PC-9 (cell line): ENCODE measurements at regions not wholly inside any gene's neighbourhood (a gene's known extent, or its start where the extent isn't known, plus 50 kb on each side); places are given as distances from the start of the nearest gene placed in this dataset.

ENCODE experiments used
- BruUV-seq: library from RNA; stranded (reverse); fragments of 400-500 nt; replicated peaks from 2 replicates; lab custom pipeline; 2021; lab: Mats Ljungman, UMichigan
- CTCF ChIA-PET: fragments of 300-600 bp; sonication (Branson Sonifier 250); formaldehyde crosslinking; loops from one replicate; lab custom pipeline; 2022; ENCODE audit warnings: antibody characterized with exemption; lab: Charles Lee
- POLR2A ChIA-PET: fragments of 300-600 bp; sonication (Branson Sonifier 250); formaldehyde crosslinking; loops from one replicate; lab custom pipeline; 2022; ENCODE audit warnings: antibody characterized with exemption; ENCODE audit not compliant: unreplicated experiment; lab: Charles Lee
- DNase-seq, 2 experiments: peaks; one replicate each; pipeline versions ENCODE4 v3.0.0 to v3.0.0-alpha.2; 2015 to 2022; ENCODE audit warnings: mixed read lengths in 1 of 2
- H2AFZ ChIP-seq: fragments of 200-600 bp; sonication (generic); 2 replicates; pipeline ENCODE4 v1.8.1; 2017; ENCODE audit warnings: antibody characterized with exemption
- H3F3A ChIP-seq: fragments of 200-600 bp; sonication (generic); 2 replicates; pipeline ENCODE4 v1.8.1; 2017; ENCODE audit warnings: antibody characterized with exemption, mild to moderate bottlenecking, low read depth; ENCODE audit not compliant: insufficient read depth
- H3K27ac ChIP-seq: fragments of 200-600 bp; sonication (generic); 2 replicates; pipeline ENCODE4 v1.6.1; 2016; ENCODE audit warnings: mixed run types
- H3K27me3 ChIP-seq: fragments of 200-600 bp; sonication (generic); 2 replicates; pipeline ENCODE4 v1.6.1; 2016; ENCODE audit warnings: low read depth, mixed run types; ENCODE audit not compliant: insufficient read depth
- H3K36me3 ChIP-seq: fragments of 200-600 bp; sonication (generic); 2 replicates; pipeline ENCODE4 v1.6.1; 2016; ENCODE audit warnings: low read depth, mixed run types
- H3K4me1 ChIP-seq: fragments of 200-600 bp; sonication (generic); replicated peaks from 2 replicates; pipeline ENCODE4 v1.6.1; 2016; ENCODE audit warnings: mixed run types; ENCODE audit not compliant: insufficient read depth
- H3K4me2 ChIP-seq: fragments of 200-600 bp; sonication (generic); 2 replicates; pipeline ENCODE4 v1.6.1; 2017; ENCODE audit warnings: mixed run types
- H3K4me3 ChIP-seq: fragments of 200-600 bp; sonication (generic); 2 replicates; pipeline ENCODE4 v1.6.1; 2016; ENCODE audit warnings: mixed run types
- H3K79me2 ChIP-seq: fragments of 200-600 bp; sonication (generic); 2 replicates; pipeline ENCODE4 v1.6.1; 2017; ENCODE audit warnings: low read depth, mixed run types
- H3K9me2 ChIP-seq: fragments of 200-600 bp; sonication (generic); 2 replicates; pipeline ENCODE4 v1.8.1; 2017; ENCODE audit warnings: mild to moderate bottlenecking; ENCODE audit not compliant: insufficient read depth
- H3K9me3 ChIP-seq: fragments of 200-600 bp; sonication (generic); 2 replicates; pipeline ENCODE4 v1.8.1; 2016; ENCODE audit warnings: low read depth; ENCODE audit not compliant: insufficient read depth
- H4K20me1 ChIP-seq: fragments of 200-600 bp; sonication (generic); 2 replicates; pipeline ENCODE4 v1.8.1; 2017; ENCODE audit not compliant: insufficient read depth
- EZH2 ChIP-seq: fragments of 200-600 bp; sonication (generic); IDR thresholded peaks from 2 replicates; pipeline ENCODE4 v1.8.0; 2017; ENCODE audit warnings: antibody characterized with exemption, low read depth
- intact Hi-C: fragments of 100-400 bp; cut with micrococcal nuclease; formaldehyde crosslinking; loops from one replicate; pipeline ENCODE4 v1.10.0; 2022; ENCODE audit not compliant: unreplicated experiment
- TF ChIP-seq, protein P1 (sequence below): fragments of 200-600 bp; sonication (generic); conservative IDR thresholded peaks from 2 replicates; pipeline ENCODE4 v1.6.1; 2017; ENCODE audit warnings: mixed run types, antibody characterized with exemption, mild to moderate bottlenecking, moderate library complexity

GRCh38 chr15:29465816-29466215 is 196.2 kb upstream of the NSMCE3 start:
- Histone ChIP-seq H3K4me2 (no peak overlapping the region), H3K79me2 (no peaks in the 10 kb centered on the region), H3K27me3 (peaks cover 16% of the 10 kb centered on the region), H3K9me2 (no peaks in the 10 kb centered on the region), H3K36me3 (no peaks in the 10 kb centered on the region), H3K4me1 (no peaks in the 10 kb centered on the region), H3K4me3 (no peak overlapping the region), H4K20me1 (no peaks in the 10 kb centered on the region), H3K9me3 (no peaks in the 10 kb centered on the region), H3K27ac (no peak overlapping the region), H2AFZ (no peak overlapping the region), H3F3A (no peaks in the 10 kb centered on the region)
- BruUV-seq, result no TSS peak
- intact Hi-C loops, result no loop called here
- DNase-seq, result no peak
- POLR2A ChIA-PET, result no interaction called here
- CTCF ChIA-PET, result no interaction called here
- TF ChIP-seq EZH2, result no peak
- TF ChIP-seq, protein P1, sequence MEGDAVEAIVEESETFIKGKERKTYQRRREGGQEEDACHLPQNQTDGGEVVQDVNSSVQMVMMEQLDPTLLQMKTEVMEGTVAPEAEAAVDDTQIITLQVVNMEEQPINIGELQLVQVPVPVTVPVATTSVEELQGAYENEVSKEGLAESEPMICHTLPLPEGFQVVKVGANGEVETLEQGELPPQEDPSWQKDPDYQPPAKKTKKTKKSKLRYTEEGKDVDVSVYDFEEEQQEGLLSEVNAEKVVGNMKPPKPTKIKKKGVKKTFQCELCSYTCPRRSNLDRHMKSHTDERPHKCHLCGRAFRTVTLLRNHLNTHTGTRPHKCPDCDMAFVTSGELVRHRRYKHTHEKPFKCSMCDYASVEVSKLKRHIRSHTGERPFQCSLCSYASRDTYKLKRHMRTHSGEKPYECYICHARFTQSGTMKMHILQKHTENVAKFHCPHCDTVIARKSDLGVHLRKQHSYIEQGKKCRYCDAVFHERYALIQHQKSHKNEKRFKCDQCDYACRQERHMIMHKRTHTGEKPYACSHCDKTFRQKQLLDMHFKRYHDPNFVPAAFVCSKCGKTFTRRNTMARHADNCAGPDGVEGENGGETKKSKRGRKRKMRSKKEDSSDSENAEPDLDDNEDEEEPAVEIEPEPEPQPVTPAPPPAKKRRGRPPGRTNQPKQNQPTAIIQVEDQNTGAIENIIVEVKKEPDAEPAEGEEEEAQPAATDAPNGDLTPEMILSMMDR, result no peak

- Histone ChIP-seq H3F3A (no peaks in the 10 kb centered on the region), H3K9me3 (no peaks in the 10 kb centered on the region), H3K79me2 (no peaks in the 10 kb centered on the region), H3K27me3 (peaks cover 23% of the 10 kb centered on the region), H4K20me1 (no peaks in the 10 kb centered on the region), H3K4me2 (no peak overlapping the region), H3K27ac (no peak overlapping the region), H3K9me2 (no peaks in the 10 kb centered on the region), H3K4me3 (no peak overlapping the region), H2AFZ (no peak overlapping the region), H3K4me1 (no peaks in the 10 kb centered on the region), H3K36me3 (no peaks in the 10 kb centered on the region)
- no peak for DNase-seq
- CTCF ChIA-PET, result no interaction called here
- no TSS peak for BruUV-seq
- intact Hi-C loops, result no loop called here
- no peak for TF ChIP-seq EZH2
- TF ChIP-seq, protein P1, result no peak
- POLR2A ChIA-PET, result no interaction called here
These were observed 195.6 kb upstream of the NSMCE3 start for GRCh38 chr15:29465196-29465595.

DNA sequence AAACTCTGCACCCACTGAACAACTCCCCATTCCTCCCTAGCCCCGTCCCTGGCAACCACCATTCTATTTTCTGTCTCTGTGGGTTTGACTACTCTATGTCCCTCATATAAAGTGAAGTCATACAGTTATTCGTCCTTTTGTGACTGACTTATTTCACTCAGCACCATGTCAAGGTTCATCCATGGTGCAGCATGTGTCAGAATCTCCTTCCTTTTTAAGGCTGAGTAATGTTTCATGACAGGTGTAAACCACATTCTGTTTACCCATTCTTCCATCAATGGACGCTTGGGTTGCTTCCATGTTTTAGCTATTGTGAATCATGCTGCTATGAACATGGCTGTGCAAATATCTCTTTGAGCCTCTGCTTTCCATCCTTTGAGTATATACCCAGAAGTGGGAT is 192.3 kb upstream of the NSMCE3 start:
- BruUV-seq, result no TSS peak
- no peaks in the 10 kb centered on the region for H3K36me3 ChIP-seq
- H3K4me1 ChIP-seq, result no peaks in the 10 kb centered on the region
- no peaks in the 10 kb centered on the region for H3K9me2 ChIP-seq
- no peaks in the 10 kb centered on the region for H3F3A ChIP-seq
- H3K4me2 ChIP-seq, result no peak overlapping the region
- no peak for DNase-seq
- no peaks in the 10 kb centered on the region for H3K9me3 ChIP-seq
- no peaks in the 10 kb centered on the region for H3K79me2 ChIP-seq
- peaks cover 34% of the 10 kb centered on the region for H3K27me3 ChIP-seq
- intact Hi-C loops, result no loop called here
- no peak overlapping the region for H2AFZ ChIP-seq
- POLR2A ChIA-PET, result no interaction called here
- no peak overlapping the region for H3K4me3 ChIP-seq
- CTCF ChIA-PET, result no interaction called here
- TF ChIP-seq, protein P1, result no peak
- no peak for TF ChIP-seq EZH2
- H4K20me1 ChIP-seq, result no peaks in the 10 kb centered on the region
- H3K27ac ChIP-seq, result no peak overlapping the region
